Gastroesophageal sphincter (tissue), 3 donors: ENCODE measurements at regions not wholly inside any gene's neighbourhood (a gene's known extent, or its start where the extent isn't known, plus 50 kb on each side); places are given as distances from the start of the nearest gene placed in this dataset.

Source experiments
- CTCF ChIP-seq, 4 experiments: fragments of 200-600 bp in 2 of 4; fragments of 450-650 bp in 2 of 4; sonication (generic) in 1 of 4; IDR thresholded peaks; one replicate each; pipeline ENCODE4 v1.5.1; 2017 to 2019; ENCODE audit warnings: antibody characterized with exemption in 4 of 4, mild to moderate bottlenecking in 2 of 4, moderate library complexity in 2 of 4
- POLR2AphosphoS5 ChIP-seq: sonication (generic); formaldehyde crosslinking; IDR thresholded peaks from one replicate; pipeline ENCODE4 v1.6.1; 2017; ENCODE audit warnings: antibody characterized with exemption

GRCh38 chr6:22073516-22074198 lies 223.2 kb downstream of the PRL start:
- no peak for TF ChIP-seq POLR2AphosphoS5
- TF ChIP-seq CTCF (IDR thresholded peaks at IDR 0.05): no peak
